H1 (cell line): ENCODE measurements at regions not wholly inside any gene's neighbourhood (a gene's known extent, or its start where the extent isn't known, plus 50 kb on each side); places are given as distances from the start of the nearest gene placed in this dataset.

ENCODE experiments used
- ATF2 ChIP-seq: IDR thresholded peaks from 2 replicates; pipeline ENCODE4 v1.6.1; 2012; ENCODE audit warnings: low read length, inconsistent platforms
- TAF7 ChIP-seq: optimal IDR thresholded peaks from 2 replicates; pipeline ENCODE3; 2011; ENCODE audit warnings: low read depth, mild to moderate bottlenecking, inconsistent platforms, low read length, moderate library complexity, borderline replicate concordance
- ZNF274 ChIP-seq: IDR thresholded peaks from 2 replicates; pipeline ENCODE4 v1.7.0; 2012; ENCODE audit warnings: low read length, borderline replicate concordance; ENCODE audit errors: extremely low read depth

GRCh38 chr10:130807096-130807495 is 504.4 kb downstream of the TCERG1L start (continued):
- TF ChIP-seq ATF2 = no peak
- no peak for TF ChIP-seq ZNF274
- no peak for TF ChIP-seq TAF7
